Endothelial cell of umbilical vein (primary cell): ENCODE measurements at regions not wholly inside any gene's neighbourhood (a gene's known extent, or its start where the extent isn't known, plus 50 kb on each side); places are given as distances from the start of the nearest gene placed in this dataset.
"Not testable (repeated sequence)": the region's sequence is repeated elsewhere in the genome, so short reads cannot be mapped to it uniquely, and the experiment has no call there.

Source experiments
- BruUV-seq: library from RNA; stranded (reverse); fragments of 400-500 nt; replicated peaks from 2 replicates; lab custom pipeline; 2021; lab: Mats Ljungman, UMichigan
- CTCF ChIA-PET: fragments of 300-600, 350-600 bp; sonication (Branson Sonifier 250); formaldehyde crosslinking; loops from one replicate; lab custom pipeline; 2021; ENCODE audit warnings: antibody characterized with exemption, inconsistent platforms; lab: Charles Lee
- POLR2A ChIA-PET: fragments of 300-600, 350-600 bp; sonication (Branson Sonifier 250); formaldehyde crosslinking; loops from one replicate; lab custom pipeline; 2021; ENCODE audit warnings: antibody characterized with exemption, inconsistent platforms; lab: Charles Lee
- DNase-seq: peaks from one replicate; pipeline ENCODE4 v3.0.0-alpha.2; 2011; ENCODE audit warnings: low read depth, low spot score
- FAIRE-seq: peaks from 2 replicates; lab custom pipeline; 2011; peaks lifted over from hg19 to GRCh38; lab: Jason Lieb, UNC
- H2AFZ ChIP-seq: 2 replicates; pipeline ENCODE4 v1.6.0; 2012; ENCODE audit warnings: low read depth, low read length, control low read depth, inconsistent platforms
- H3K27ac ChIP-seq: 2 replicates; pipeline ENCODE4 v1.5.1; 2011; ENCODE audit warnings: low read depth, mild to moderate bottlenecking, control low read depth, low read length, moderate library complexity; ENCODE audit not compliant: insufficient read depth
- H3K27me3 ChIP-seq, 2 experiments: 2 replicates each; pipeline versions ENCODE4 v1.6.0 to v1.6.1; 2011; ENCODE audit warnings: low read length in 2 of 2, mixed read lengths in 1 of 2; ENCODE audit not compliant: control insufficient read depth in 2 of 2, insufficient read depth in 2 of 2
- H3K36me3 ChIP-seq, 2 experiments: 2 replicates in 1 of 2; 3 replicates in 1 of 2; pipeline ENCODE4 v1.5.1; 2011; ENCODE audit warnings: low read length in 2 of 2, mild to moderate bottlenecking in 1 of 2, moderate library complexity in 1 of 2; ENCODE audit not compliant: control insufficient read depth in 2 of 2, insufficient read depth in 2 of 2; ENCODE audit errors: extremely low read depth in 1 of 2
- H3K4me1 ChIP-seq: 3 replicates; pipeline ENCODE4 v1.5.1; 2011; ENCODE audit warnings: mild to moderate bottlenecking, low read length; ENCODE audit not compliant: control insufficient read depth, insufficient read depth; ENCODE audit errors: extremely low read depth
- H3K4me2 ChIP-seq: 2 replicates; pipeline ENCODE4 v1.6.1; 2011; ENCODE audit warnings: low read length, control low read depth, mixed read lengths; ENCODE audit not compliant: insufficient read depth
- H3K4me3 ChIP-seq, 3 experiments: fragments of 200-600 bp in 1 of 3; sonication (generic), shearing (Covaris generic) in 1 of 3; replicated peaks in 1 of 3; 2 replicates each; pipeline ENCODE4 v1.5.1; 2011 to 2016; ENCODE audit warnings: control low read depth in 3 of 3, low read length in 3 of 3, mild to moderate bottlenecking in 2 of 3, inconsistent platforms in 1 of 3, low read depth in 1 of 3, moderate library complexity in 1 of 3; ENCODE audit not compliant: insufficient read depth in 1 of 3
- H3K79me2 ChIP-seq: 2 replicates; pipeline ENCODE4 v1.6.0; 2012; ENCODE audit warnings: low read length, inconsistent platforms; ENCODE audit not compliant: control insufficient read depth, insufficient read depth
- H3K9ac ChIP-seq: replicated peaks from 2 replicates; pipeline ENCODE3; 2011; ENCODE audit warnings: low read length, control low read depth; ENCODE audit not compliant: insufficient read depth; ENCODE audit errors: extremely low read depth
- H3K9me1 ChIP-seq: replicated peaks from 3 replicates; pipeline ENCODE4 v1.6.0; 2011; ENCODE audit warnings: mild to moderate bottlenecking, low read length; ENCODE audit not compliant: control insufficient read depth, insufficient read depth; ENCODE audit errors: extremely low read depth
- H3K9me3 ChIP-seq: replicated peaks from 2 replicates; pipeline ENCODE4 v1.5.1; 2012; ENCODE audit warnings: low read length, inconsistent platforms; ENCODE audit not compliant: control insufficient read depth, insufficient read depth
- H4K20me1 ChIP-seq: replicated peaks from 2 replicates; pipeline ENCODE3; 2011; ENCODE audit warnings: mild to moderate bottlenecking, low read length; ENCODE audit not compliant: control insufficient read depth, insufficient read depth; ENCODE audit errors: extremely low read depth
- FOS ChIP-seq: IDR thresholded peaks from 2 replicates; pipeline ENCODE4 v1.6.1; 2011; ENCODE audit warnings: mild to moderate bottlenecking, low read length, moderate library complexity, borderline replicate concordance; ENCODE audit not compliant: insufficient read depth
- POLR2A ChIP-seq: IDR thresholded peaks from 2 replicates; pipeline ENCODE4 v1.6.1; 2012; ENCODE audit warnings: low read depth, mild to moderate bottlenecking, control low read depth, low read length
- dilution Hi-C: fragments of 300-500 bp; cut with MboI; formaldehyde crosslinking; loops from one replicate; pipeline ENCODE4 v1.15.0; 2019; ENCODE audit warnings: low sequenced_read_pairs; ENCODE audit not compliant: extremely low pct_ligation_motif_present
- intact Hi-C: fragments of 100-400 bp; cut with micrococcal nuclease; formaldehyde crosslinking; loops from one replicate; pipeline ENCODE4 v1.10.0; 2022

DNA sequence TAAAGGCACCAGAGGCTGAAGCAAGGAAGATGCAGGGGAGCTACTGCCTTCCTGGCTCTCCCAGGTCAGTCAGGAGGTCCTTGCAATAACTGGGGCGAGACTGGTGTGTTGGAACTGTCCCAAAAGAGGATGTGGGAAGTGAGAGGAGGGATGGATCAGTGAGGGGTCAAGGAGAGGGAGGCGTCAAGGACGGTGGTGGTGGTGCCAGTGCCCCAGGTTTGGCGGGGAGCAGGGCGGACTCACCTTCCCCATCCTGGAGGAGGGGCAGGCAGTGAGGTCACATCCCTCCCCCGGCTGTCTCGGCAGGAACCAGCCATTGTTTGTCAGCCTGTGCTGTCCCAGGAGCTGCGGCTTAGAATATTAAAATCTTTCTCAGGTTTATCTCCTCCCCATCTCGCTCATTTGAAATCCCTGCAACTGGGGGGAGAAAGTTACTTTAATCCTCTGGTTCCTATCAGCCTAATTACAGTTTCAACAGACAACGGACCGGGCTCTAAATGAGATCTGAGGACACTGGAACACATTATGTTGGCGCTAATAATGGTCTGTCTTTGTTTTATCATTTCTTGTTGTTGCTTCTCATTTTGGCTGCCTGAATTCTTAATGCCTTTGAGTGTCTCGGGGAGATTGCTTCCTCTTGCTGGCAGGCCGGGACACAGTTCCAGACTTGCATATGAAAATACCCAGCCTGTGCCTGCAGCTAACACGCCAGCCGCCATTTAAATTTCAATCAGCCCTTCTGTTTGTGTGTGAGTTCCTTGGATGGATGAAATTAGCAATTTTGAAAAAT lies 387.5 kb downstream of the RPS24 start:
- CTCF ChIA-PET: no interaction called here
- no peak for FAIRE-seq
- DNase-seq: no peak

DNA sequence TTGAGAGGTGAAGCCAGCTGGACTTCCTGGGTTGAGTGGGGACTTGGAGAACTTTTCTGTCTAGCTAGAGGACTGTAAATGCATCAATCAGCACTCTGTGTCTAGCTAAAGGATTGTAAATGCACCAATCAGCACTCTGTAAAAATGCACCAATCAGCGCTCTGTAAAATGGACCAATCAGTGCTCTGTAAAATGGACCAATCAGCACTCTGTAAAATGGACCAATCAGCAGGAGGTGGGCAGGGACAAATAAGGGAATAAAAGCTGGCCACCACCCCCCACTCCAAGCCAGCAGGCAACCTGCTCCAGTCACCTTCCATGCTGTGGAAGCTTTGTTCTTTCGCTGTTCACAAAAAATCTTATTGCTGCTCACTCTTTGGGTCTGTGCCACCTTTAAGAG lies 390.4 kb downstream of the RPS24 start:
- H3K27ac ChIP-seq, dilution Hi-C loops, DNase-seq, H3K79me2 ChIP-seq, POLR2A ChIA-PET, intact Hi-C loops, H3K4me3 ChIP-seq, H3K9me3 ChIP-seq, H3K9ac ChIP-seq, H3K4me1 ChIP-seq, H4K20me1 ChIP-seq, H3K4me2 ChIP-seq, H3K36me3 ChIP-seq, H2AFZ ChIP-seq, FAIRE-seq, BruUV-seq, H3K9me1 ChIP-seq: not testable (repeated sequence)
- peaks cover 14 to 19% of the 10 kb centered on the region in 2 experiments for H3K27me3 ChIP-seq
- CTCF ChIA-PET: interaction anchor here (1.2 to 1.6 kb wide), 4 partner anchors 34 to 771 kb away, joined by 3 to 6 read pairs (median 4); no protein-coding TSS in a partner anchor

More for the DNA sequence above, 387.5 kb downstream of the RPS24 start:
- no peaks in the 10 kb centered on the region for H3K79me2 ChIP-seq
- no peak overlapping the region for H3K27ac ChIP-seq
- POLR2A ChIA-PET: no interaction called here
- intact Hi-C loops: no loop called here
- no peak overlapping the region for H3K4me3 ChIP-seq
- BruUV-seq: no TSS peak
- H3K27me3 ChIP-seq: peaks cover 1 to 3% of the 10 kb centered on the region in 2 experiments
- dilution Hi-C loops: no loop called here
- H3K4me2 ChIP-seq: no peak overlapping the region
- H2AFZ ChIP-seq: peak overlapping the region; percentile 10
- H3K9me3 ChIP-seq: no peaks in the 10 kb centered on the region
- H3K9ac ChIP-seq: no peak overlapping the region
- H3K9me1 ChIP-seq: no peaks in the 10 kb centered on the region
- TF ChIP-seq FOS (no peak), POLR2A (no peak)
- no peaks in the 10 kb centered on the region for H4K20me1 ChIP-seq
- H3K36me3 ChIP-seq: no peaks in the 10 kb centered on the region
- H3K4me1 ChIP-seq: peaks cover 6% of the 10 kb centered on the region
